ENCODE measurements at regions not wholly inside any gene's neighbourhood (a gene's known extent, or its start where the extent isn't known, plus 50 kb on each side); places are given as distances from the start of the nearest gene placed in this dataset.

GRCh38 chr1:117732065-117732797, 126.4 kb downstream of the TENT5C start:
- Histone ChIP-seq H3K36me3 (replicated peaks in 1 of 2; ENCODE audit: control insufficient read depth in 1 of 2, insufficient read depth in 2 of 2, low read length in 1 of 2) (no peaks in the 10 kb centered on the region), H3K9me2 (no peaks in the 10 kb centered on the region), H3F3A (replicated peaks; ENCODE audit: insufficient read depth) (no peaks in the 10 kb centered on the region), H3K9ac (no peak overlapping the region), H3K4me2 (no peak overlapping the region), H3K79me2 (ENCODE audit: insufficient read depth) (no peaks in the 10 kb centered on the region), H3K4me1 (ENCODE audit: control insufficient read depth in 1 of 2, insufficient read depth in 2 of 2, low read depth in 1 of 2, low read length in 1 of 2) (no peaks in the 10 kb centered on the region), H3K27ac (ENCODE audit: low read depth in 2 of 2, low read length in 1 of 2) (no peak overlapping the region), H3K27me3 (ENCODE audit: insufficient read depth) (no peaks in the 10 kb centered on the region), H2AFZ (ENCODE audit: low read depth) (peak overlapping the region; percentile 8; the same call in 1 of the 2 replicates), H4K20me1 (ENCODE audit: insufficient read depth) (no peaks in the 10 kb centered on the region), H3K9me3 (peaks cover 8% of the 10 kb centered on the region; the same call in 1 of the 2 replicates), H3K4me3 (ENCODE audit: low read depth in 2 of 2, low read length in 1 of 2) (no peak overlapping the region)
- DNase-seq, result no peak
- 44% methylated on average over 3 of the region's 4 CpGs for WGBS (ENCODE audit: low lambda C conversion rate)
- CTCF ChIA-PET, result interaction anchor here (1.4 to 2.5 kb wide), 2 partner anchors 21 to 27 kb away, joined by 3 to 11 read pairs; no protein-coding TSS in a partner anchor
- no peak for TF ChIP-seq IRF3 (IDR thresholded peaks at IDR 0.05; ENCODE audit: low read depth, low read length)
- TF ChIP-seq MAX (IDR thresholded peaks at IDR 0.05; ENCODE audit: low read depth), result no peak
- TF ChIP-seq POLR2AphosphoS5 (IDR thresholded peaks at IDR 0.05; ENCODE audit: low read depth, low read length), result no peak
- TF ChIP-seq EP300 (IDR thresholded peaks at IDR 0.05; ENCODE audit: borderline replicate concordance in 1 of 2, low read depth in 1 of 2, low read length in 1 of 2), result no peak
- TF ChIP-seq USF1 (IDR thresholded peaks at IDR 0.05; ENCODE audit: borderline replicate concordance, low read depth), result no peak
- TF ChIP-seq JUND (IDR thresholded peaks at IDR 0.05), result no peak
- TF ChIP-seq PBX3 (IDR thresholded peaks at IDR 0.05), result no peak
- no peak for TF ChIP-seq REST (IDR thresholded peaks at IDR 0.05; ENCODE audit: low read depth, low read length)
- no peak for TF ChIP-seq YY1 (IDR thresholded peaks at IDR 0.05; ENCODE audit: low read depth)
- TF ChIP-seq FOXM1 (IDR thresholded peaks at IDR 0.05; ENCODE audit: low read depth), result no peak
- TF ChIP-seq FOSL2 (IDR thresholded peaks at IDR 0.05; ENCODE audit: borderline replicate concordance, low read depth), result no peak
- TF ChIP-seq EZH2phosphoT487 (IDR thresholded peaks at IDR 0.05; ENCODE audit: borderline replicate concordance, low read depth), result no peak
- no peak for TF ChIP-seq RCOR1 (IDR thresholded peaks at IDR 0.05; ENCODE audit: low read length)
- TF ChIP-seq MEF2A (IDR thresholded peaks at IDR 0.05; ENCODE audit: borderline replicate concordance, low read depth), result no peak
- TF ChIP-seq FOXJ3 (CRISPR knock-in tag; IDR thresholded peaks at IDR 0.05), result no peak
- POLR2A ChIA-PET, result no interaction called here

All from SK-N-SH (cell line).